Ishikawa (cell line): ENCODE measurements at regions not wholly inside any gene's neighbourhood (a gene's known extent, or its start where the extent isn't known, plus 50 kb on each side); places are given as distances from the start of the nearest gene placed in this dataset.
A peak's percentile ranks its signal among the peaks of the same experiment; 100 is the strongest.

Source experiments
- CEBPB ChIP-seq: IDR thresholded peaks from 2 replicates; pipeline ENCODE4 v1.6.1; 2012
- CREB1 ChIP-seq: IDR thresholded peaks from 2 replicates; pipeline ENCODE4 v1.6.1; 2012; ENCODE audit warnings: low read depth
- EGR1 ChIP-seq: IDR thresholded peaks from 2 replicates; pipeline ENCODE4 v1.6.1; 2012
- EP300 ChIP-seq: IDR thresholded peaks from 2 replicates; pipeline ENCODE4 v1.6.1; 2012; ENCODE audit warnings: borderline replicate concordance
- FOXM1 ChIP-seq: IDR thresholded peaks from 2 replicates; pipeline ENCODE4 v1.6.1; 2012; ENCODE audit warnings: low read depth, borderline replicate concordance
- MAX ChIP-seq: IDR thresholded peaks from 2 replicates; pipeline ENCODE4 v1.6.1; 2012
- NFIC ChIP-seq: IDR thresholded peaks from 2 replicates; pipeline ENCODE4 v1.6.1; 2012
- RAD21 ChIP-seq: IDR thresholded peaks from 2 replicates; pipeline ENCODE4 v1.6.1; 2012; ENCODE audit warnings: low read depth
- REST ChIP-seq: IDR thresholded peaks from 2 replicates; pipeline ENCODE4 v1.6.1; 2012; ENCODE audit warnings: low read depth, mild to moderate bottlenecking
- TAF1 ChIP-seq: IDR thresholded peaks from 2 replicates; pipeline ENCODE4 v1.6.1; 2012; ENCODE audit warnings: low read depth, mild to moderate bottlenecking
- TCF12 ChIP-seq: IDR thresholded peaks from 2 replicates; pipeline ENCODE4 v1.6.1; 2012; ENCODE audit warnings: low read depth
- TEAD4 ChIP-seq: IDR thresholded peaks from 2 replicates; pipeline ENCODE4 v1.6.1; 2012
- USF1 ChIP-seq: IDR thresholded peaks from 2 replicates; pipeline ENCODE4 v1.6.1; 2012
- YY1 ChIP-seq: IDR thresholded peaks from 2 replicates; pipeline ENCODE4 v1.6.1; 2012; ENCODE audit warnings: low read depth
- ZBTB7A ChIP-seq: IDR thresholded peaks from 2 replicates; pipeline ENCODE4 v1.6.1; 2012; ENCODE audit warnings: low read depth

- no peak for TF ChIP-seq TEAD4
- TF ChIP-seq YY1: no peak
- TF ChIP-seq TAF1: no peak
- TF ChIP-seq USF1: no peak
- TF ChIP-seq REST: no peak
- no peak for TF ChIP-seq TCF12
- TF ChIP-seq NFIC: no peak
- TF ChIP-seq RAD21: no peak
- TF ChIP-seq CREB1: no peak
These were observed 194.9 kb downstream of the UTP18 start for GRCh38 chr17:51455211-51455610.

- no peak for TF ChIP-seq FOXM1
These were observed 195.6 kb downstream of the UTP18 start for GRCh38 chr17:51455931-51456330.

- TF ChIP-seq TCF12: no peak
- no peak for TF ChIP-seq TEAD4
- no peak for TF ChIP-seq EGR1
- no peak for TF ChIP-seq USF1
- TF ChIP-seq NFIC: no peak
- no peak for TF ChIP-seq REST
- no peak for TF ChIP-seq EP300
- no peak for TF ChIP-seq CREB1
- no peak for TF ChIP-seq TAF1
- TF ChIP-seq RAD21: no peak
- no peak for TF ChIP-seq FOXM1
- TF ChIP-seq ZBTB7A: no peak
- TF ChIP-seq YY1: no peak
- TF ChIP-seq MAX: no peak
- TF ChIP-seq CEBPB: no peak
These were observed 196.6 kb downstream of the UTP18 start for GRCh38 chr17:51456942-51457341.

- TF ChIP-seq EGR1 (no peak), CEBPB (no peak), FOXM1 (no peak), RAD21 (peak; percentile 59), YY1 (no peak)
These were observed 201.2 kb downstream of the UTP18 start for GRCh38 chr17:51461578-51462004.

GRCh38 chr17:51463353-51463752 is 203.0 kb downstream of the UTP18 start:
- TF ChIP-seq TAF1: no peak
- TF ChIP-seq ZBTB7A: no peak
- no peak for TF ChIP-seq FOXM1
- TF ChIP-seq REST: no peak
- no peak for TF ChIP-seq EGR1
- no peak for TF ChIP-seq MAX
- no peak for TF ChIP-seq RAD21
- TF ChIP-seq CREB1: no peak
- no peak for TF ChIP-seq CEBPB
- TF ChIP-seq YY1: no peak
- no peak for TF ChIP-seq EP300
- no peak for TF ChIP-seq USF1
- no peak for TF ChIP-seq TCF12
- no peak for TF ChIP-seq TEAD4
- TF ChIP-seq NFIC: no peak
